IMR-90 (cell line): ENCODE measurements at regions not wholly inside any gene's neighbourhood (a gene's known extent, or its start where the extent isn't known, plus 50 kb on each side); places are given as distances from the start of the nearest gene placed in this dataset.

Experiments
- ATAC-seq: fragments of 200-7000 bp; cut with Tn5 transposase; 2 replicates; pipeline ENCODE4 v1.9.1; 2020; ENCODE audit warnings: low read depth, mild to moderate bottlenecking, moderate library complexity
- BruUV-seq: library from RNA; stranded (reverse); fragments of 400-500 nt; replicated peaks from 2 replicates; lab custom pipeline; 2021; lab: Mats Ljungman, UMichigan
- CTCF ChIA-PET: fragments of 300-600 bp; formaldehyde crosslinking; extraction: SDS; loops from one replicate; lab custom pipeline; 2021; ENCODE audit warnings: antibody characterized with exemption; lab: Yijun Ruan, JAX
- POLR2A ChIA-PET: fragments of 300-600 bp; sonication (Branson Sonifier 250); formaldehyde crosslinking; loops from one replicate; lab custom pipeline; 2022; ENCODE audit warnings: antibody characterized with exemption; ENCODE audit not compliant: unreplicated experiment; lab: Charles Lee
- DNase-seq: peaks from one replicate; pipeline ENCODE4 v3.0.0; 2013
- H2AFZ ChIP-seq: replicated peaks from 2 replicates; pipeline ENCODE3; 2013; ENCODE audit warnings: low read length, mild to moderate bottlenecking; ENCODE audit not compliant: poor library complexity
- H2AK5ac ChIP-seq: 2 replicates; pipeline ENCODE4 v1.6.1; 2013; ENCODE audit warnings: low read depth, low read length, inconsistent platforms
- H2AK9ac ChIP-seq: replicated peaks from 2 replicates; pipeline ENCODE3; 2013; ENCODE audit warnings: mild to moderate bottlenecking, low read depth, low read length, moderate library complexity; ENCODE audit not compliant: poor library complexity
- H2BK120ac ChIP-seq: 2 replicates; pipeline ENCODE4 v1.6.1; 2013; ENCODE audit warnings: low read depth, low read length, inconsistent platforms
- H2BK15ac ChIP-seq: 3 replicates; pipeline ENCODE4 v1.6.1; 2013; ENCODE audit warnings: low read depth, low read length, inconsistent platforms
- H2BK20ac ChIP-seq: 2 replicates; pipeline ENCODE4 v1.6.1; 2013; ENCODE audit warnings: low read depth, mild to moderate bottlenecking, inconsistent platforms, low read length, moderate library complexity
- H2BK5ac ChIP-seq: 2 replicates; pipeline ENCODE4 v1.6.1; 2013; ENCODE audit warnings: mild to moderate bottlenecking, low read depth, low read length, inconsistent platforms; ENCODE audit not compliant: poor library complexity, severe bottlenecking
- H3K14ac ChIP-seq: replicated peaks from 2 replicates; pipeline ENCODE4 v1.6.1; 2013; ENCODE audit warnings: low read depth, low read length, inconsistent platforms
- H3K18ac ChIP-seq: 2 replicates; pipeline ENCODE4 v1.6.1; 2013; ENCODE audit warnings: low read depth, low read length, control low read depth
- H3K23ac ChIP-seq: 2 replicates; pipeline ENCODE4 v1.6.1; 2013; ENCODE audit warnings: low read depth, low read length, inconsistent platforms
- H3K27ac ChIP-seq: 2 replicates; pipeline ENCODE4 v1.5.1; 2013; ENCODE audit warnings: mild to moderate bottlenecking, control low read depth, low read length; ENCODE audit not compliant: insufficient read depth
- H3K27me3 ChIP-seq: 2 replicates; pipeline ENCODE4 v1.6.1; 2013; ENCODE audit warnings: low read length; ENCODE audit not compliant: control insufficient read depth, insufficient read depth
- H3K36me3 ChIP-seq: 2 replicates; pipeline ENCODE4 v1.6.1; 2013; ENCODE audit warnings: low read length, mixed read lengths; ENCODE audit not compliant: control insufficient read depth, insufficient read depth
- H3K4ac ChIP-seq: 2 replicates; pipeline ENCODE4 v1.6.1; 2013; ENCODE audit warnings: low read depth, low read length, inconsistent platforms
- H3K4me1 ChIP-seq: 2 replicates; pipeline ENCODE4 v1.6.1; 2013; ENCODE audit warnings: low read length, mixed read lengths; ENCODE audit not compliant: control insufficient read depth, insufficient read depth
- H3K4me2 ChIP-seq: 2 replicates; pipeline ENCODE4 v1.6.1; 2013; ENCODE audit warnings: low read depth, mild to moderate bottlenecking, control low read depth, low read length, moderate library complexity
- H3K4me3 ChIP-seq: 2 replicates; pipeline ENCODE4 v1.5.1; 2013; ENCODE audit warnings: low read depth, mild to moderate bottlenecking, control low read depth, low read length, moderate library complexity; ENCODE audit not compliant: insufficient read depth
- H3K56ac ChIP-seq: 2 replicates; pipeline ENCODE4 v1.6.1; 2013; ENCODE audit warnings: low read length, inconsistent platforms; ENCODE audit not compliant: insufficient read depth; ENCODE audit errors: extremely low read depth
- H3K79me1 ChIP-seq, 2 experiments: 2 replicates each; pipeline ENCODE4 v1.6.1; 2013; ENCODE audit warnings: low read length in 2 of 2, inconsistent platforms in 1 of 2, low read depth in 1 of 2
- H3K9ac ChIP-seq: 2 replicates; pipeline ENCODE4 v1.6.1; 2013; ENCODE audit warnings: low read depth, low read length, control low read depth
- H3K9me1 ChIP-seq: 2 replicates; pipeline ENCODE4 v1.6.1; 2013; ENCODE audit warnings: low read length, inconsistent platforms; ENCODE audit not compliant: insufficient read depth
- H3K9me3 ChIP-seq: 2 replicates; pipeline ENCODE4 v1.6.1; 2013; ENCODE audit warnings: low read length; ENCODE audit not compliant: control insufficient read depth, insufficient read depth
- H4K20me1 ChIP-seq: 2 replicates; pipeline ENCODE4 v1.6.1; 2013; ENCODE audit warnings: low read length, inconsistent platforms; ENCODE audit not compliant: insufficient read depth
- H4K5ac ChIP-seq: 2 replicates; pipeline ENCODE4 v1.6.1; 2013; ENCODE audit warnings: mild to moderate bottlenecking, low read depth, low read length, control low read depth
- H4K8ac ChIP-seq, 2 experiments: 2 replicates each; pipeline ENCODE4 v1.6.1; 2013; ENCODE audit warnings: low read depth in 2 of 2, low read length in 2 of 2, control low read depth in 1 of 2, inconsistent platforms in 1 of 2
- H4K91ac ChIP-seq: 2 replicates; pipeline ENCODE4 v1.6.1; 2013; ENCODE audit warnings: low read depth, low read length, inconsistent platforms; ENCODE audit not compliant: insufficient read depth
- CEBPB ChIP-seq: IDR thresholded peaks from 2 replicates; pipeline ENCODE4 v1.6.1; 2012; ENCODE audit warnings: low read depth, low read length, improper control_type of control experiment
- FOS ChIP-seq: fragments of 150-350 bp; IDR thresholded peaks from 2 replicates; pipeline ENCODE4 v1.6.1; 2016; ENCODE audit warnings: low read depth, low read length
- NFE2L2 ChIP-seq: fragments of 150-350 bp; IDR thresholded peaks from 2 replicates; pipeline ENCODE4 v1.6.1; 2016; ENCODE audit warnings: low read depth, mild to moderate bottlenecking, low read length
- RCOR1 ChIP-seq: IDR thresholded peaks from 2 replicates; pipeline ENCODE4 v1.6.1; 2012; ENCODE audit warnings: mild to moderate bottlenecking, low read length, improper control_type of control experiment; ENCODE audit not compliant: insufficient replicate concordance
- SMC3 ChIP-seq: fragments of 150-350 bp; IDR thresholded peaks from 2 replicates; pipeline ENCODE4 v1.6.1; 2016; ENCODE audit warnings: low read depth, mild to moderate bottlenecking, antibody characterized with exemption, low read length, moderate library complexity
- WGBS, 2 experiments: methylation state at CpG; one replicate each; pipeline versions ENCODE4 v1.1.5 to v1.1.7; 2013; ENCODE audit warnings: missing lambda C conversion rate in 2 of 2; ENCODE audit not compliant: insufficient read length in 1 of 2; ENCODE audit errors: extremely low coverage in 2 of 2; 5-methylcytosine and 5-hydroxymethylcytosine counted together
- dilution Hi-C: fragments of 300-500 bp; cut with HindIII; formaldehyde crosslinking; loops from one replicate; pipeline ENCODE4 v1.14.3; 2018; ENCODE audit warnings: low sequenced_read_pairs; ENCODE audit not compliant: unreplicated experiment
- in situ Hi-C: fragments of 300-500 bp; cut with MboI; formaldehyde crosslinking; loops from 3 replicates; pipeline ENCODE4 v1.14.3; 2019; ENCODE audit warnings: low sequenced_read_pairs, inconsistent platforms, mixed read lengths
- intact Hi-C: fragments of 100-400 bp; cut with micrococcal nuclease; formaldehyde crosslinking; loops from 2 replicates; pipeline ENCODE4 v1.10.0; 2022

DNA sequence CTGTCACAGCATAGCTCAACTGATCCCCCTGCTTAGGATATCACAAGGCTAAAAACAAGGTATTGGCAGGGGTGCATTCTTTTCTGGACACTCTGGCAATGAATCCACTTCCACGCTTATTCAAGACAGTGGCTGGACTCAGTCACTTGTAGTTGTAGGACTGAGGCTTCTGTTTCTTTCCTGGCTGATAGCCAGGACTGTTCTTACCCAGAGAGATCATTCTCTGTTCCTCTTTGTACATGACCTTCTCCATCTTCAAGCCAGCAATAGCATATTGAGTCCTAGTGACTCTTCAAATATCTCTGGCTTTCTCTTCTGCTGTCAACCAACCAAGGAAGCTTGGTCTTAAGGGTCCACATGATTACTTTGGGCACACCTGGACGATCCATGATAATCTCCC, 241.3 kb downstream of the RBM43 start:
- Histone ChIP-seq H3K4ac (no peak overlapping the region), H3K4me2 (no peak overlapping the region), H3K18ac (no peak overlapping the region), H3K4me3 (no peak overlapping the region), H3K36me3 (no peaks in the 10 kb centered on the region), H3K9ac (no peak overlapping the region), H3K9me3 (peaks cover 2% of the 10 kb centered on the region; the same call in 1 of the 2 replicates), H4K91ac (no peak overlapping the region), H3K27ac (no peak overlapping the region), H3K4me1 (no peaks in the 10 kb centered on the region), H3K27me3 (no peaks in the 10 kb centered on the region), H3K14ac (no peak overlapping the region), H2AK5ac (no peak overlapping the region), H4K8ac (no peak overlapping the region), H2BK5ac (no peak overlapping the region), H3K79me1 (no peaks in the 10 kb centered on the region), H3K23ac (no peak overlapping the region), H4K5ac (no peak overlapping the region), H2AFZ (no peak overlapping the region), H4K20me1 (no peaks in the 10 kb centered on the region), H2AK9ac (no peak overlapping the region), H2BK120ac (no peak overlapping the region), H3K56ac (no peak overlapping the region), H3K9me1 (no peaks in the 10 kb centered on the region; the same call in 1 of the 2 replicates), H2BK15ac (no peak overlapping the region), H2BK20ac (no peak overlapping the region)
- CTCF ChIA-PET = interaction anchor here (1.2 kb wide), 1 partner anchor 9 kb away, joined by 3 read pairs; no protein-coding TSS in a partner anchor
- DNase-seq (no peak), ATAC-seq (no peak)
- intact Hi-C loops = no loop called here
- no CpG with 5 or more reads among the region's 2 CpGs for whole genome bisulfite sequencing, 2 experiments
- in situ Hi-C loops = no loop called here
- TF ChIP-seq SMC3 = no peak
- TF ChIP-seq FOS = no peak
- TF ChIP-seq CEBPB = no peak
- TF ChIP-seq NFE2L2 = no peak
- no peak for TF ChIP-seq RCOR1
- POLR2A ChIA-PET = interaction anchor here (0.6 kb wide), 1 partner anchor 286 kb away, joined by 3 read pairs; no protein-coding TSS in a partner anchor
- no TSS peak for BruUV-seq
- dilution Hi-C loops = no loop called here
